Muscle of leg (tissue), 3 donors: ENCODE measurements at regions not wholly inside any gene's neighbourhood (a gene's known extent, or its start where the extent isn't known, plus 50 kb on each side); places are given as distances from the start of the nearest gene placed in this dataset.

Experiments
- DNase-seq: peaks from one replicate; pipeline ENCODE4 v3.0.0; 2013
- H3K27ac ChIP-seq: one replicate; pipeline ENCODE4 v1.5.1; 2013; ENCODE audit warnings: mild to moderate bottlenecking, low read length, control low read depth
- H3K27me3 ChIP-seq: one replicate; pipeline ENCODE4 v1.6.1; 2013; ENCODE audit warnings: low read length; ENCODE audit not compliant: control insufficient read depth, insufficient read depth
- H3K36me3 ChIP-seq: one replicate; pipeline ENCODE4 v1.6.1; 2013; ENCODE audit warnings: low read length; ENCODE audit not compliant: control insufficient read depth, insufficient read depth
- H3K4me1 ChIP-seq: one replicate; pipeline ENCODE4 v1.6.1; 2013; ENCODE audit warnings: low read length; ENCODE audit not compliant: control insufficient read depth, insufficient read depth
- H3K4me3 ChIP-seq: one replicate; pipeline ENCODE4 v1.5.1; 2013; ENCODE audit warnings: low read length, control low read depth
- H3K9me3 ChIP-seq: replicated peaks from 2 replicates; pipeline ENCODE4 v1.6.1; 2013; ENCODE audit warnings: low read depth, low read length; ENCODE audit not compliant: control insufficient read depth
- WGBS: methylation state at CpG from one replicate; pipeline ENCODE4 v1.1.5; 2013; ENCODE audit warnings: missing lambda C conversion rate; ENCODE audit not compliant: insufficient coverage; 5-methylcytosine and 5-hydroxymethylcytosine counted together

DNA sequence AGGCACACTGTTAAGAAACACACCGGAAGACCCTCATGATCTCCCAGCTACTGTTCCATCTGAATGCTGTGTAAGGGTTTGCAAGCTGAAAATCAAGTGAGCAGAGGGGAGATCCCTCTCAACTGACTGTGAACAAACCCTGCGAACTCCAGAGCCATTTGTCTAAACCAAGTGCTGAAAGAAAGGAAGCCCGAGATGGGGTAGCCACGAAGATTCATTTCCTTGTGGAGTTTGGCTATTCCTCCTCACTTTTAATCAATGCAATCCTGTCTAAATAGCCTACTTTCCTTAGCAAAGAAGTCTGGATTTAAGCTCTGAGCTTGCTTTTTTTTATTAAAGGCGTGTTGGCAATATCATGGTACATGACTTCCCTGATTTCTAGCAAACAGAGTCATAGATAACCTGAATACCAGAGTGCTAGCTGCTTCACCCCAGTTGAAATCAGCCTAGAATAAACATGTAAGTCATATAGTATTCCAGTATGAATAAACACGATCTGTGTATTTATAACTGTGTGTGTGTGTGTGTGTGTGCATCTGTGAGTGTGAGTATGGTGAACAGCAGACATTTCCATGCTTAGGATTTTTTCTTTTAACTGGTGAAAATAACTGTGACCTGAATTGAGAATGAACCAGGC lies 365.2 kb downstream of the ZNF521 start:
- 0% methylated on average over 2 of the region's 6 CpGs for WGBS

GRCh38 chr18:24987303-24988252 lies 364.4 kb downstream of the ZNF521 start:
- peak overlapping the region; percentile 36 for H3K4me3 ChIP-seq
- H3K36me3 ChIP-seq, result no peaks in the 10 kb centered on the region
- WGBS, result 0% methylated on average over 2 of the region's 9 CpGs
- peak; percentile 92 for DNase-seq
- H3K27me3 ChIP-seq, result no peaks in the 10 kb centered on the region
- no peaks in the 10 kb centered on the region for H3K9me3 ChIP-seq
- peak overlapping the region; percentile 94 for H3K27ac ChIP-seq
- H3K4me1 ChIP-seq, result peaks cover 44% of the 10 kb centered on the region

More for the DNA sequence above, 365.2 kb downstream of the ZNF521 start:
- H3K27ac ChIP-seq, result peak overlapping the region; percentile 94
- no peaks in the 10 kb centered on the region for H3K27me3 ChIP-seq
- H3K4me1 ChIP-seq, result peaks cover 44% of the 10 kb centered on the region
- peaks cover 2% of the 10 kb centered on the region for H3K36me3 ChIP-seq
- DNase-seq, result peak; percentile 65
- peak overlapping the region; percentile 36 for H3K4me3 ChIP-seq
- no peaks in the 10 kb centered on the region for H3K9me3 ChIP-seq

DNA sequence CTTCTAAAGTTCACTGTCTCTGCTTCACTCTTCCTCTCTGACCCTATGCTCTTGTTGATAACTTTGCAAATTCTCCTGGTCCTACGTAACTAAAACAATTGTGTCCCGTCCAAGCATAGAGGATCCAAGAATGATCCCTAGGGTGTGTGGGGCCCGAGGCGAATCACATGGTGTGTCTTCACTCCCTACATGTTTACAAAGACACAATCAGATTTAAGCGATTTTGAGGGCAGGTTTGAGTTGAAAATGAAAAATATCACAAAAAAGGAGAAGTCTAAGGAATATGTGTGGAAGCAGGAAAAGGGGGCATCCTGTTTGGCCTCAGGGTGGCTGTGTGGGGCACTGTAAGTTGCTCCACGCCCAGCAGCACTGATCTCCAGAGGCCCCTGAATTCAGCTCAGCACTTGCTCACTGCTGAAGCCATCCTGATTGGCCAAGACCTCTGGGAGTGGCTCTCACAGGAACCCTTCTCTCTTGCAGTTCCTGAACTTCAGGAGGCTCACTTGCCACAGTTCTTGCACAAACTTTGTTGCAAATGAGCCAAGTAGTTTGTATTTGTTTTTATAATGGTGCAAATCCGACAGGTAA lies 363.6 kb downstream of the ZNF521 start:
- Histone ChIP-seq H3K36me3 (no peaks in the 10 kb centered on the region), H3K4me3 (no peak overlapping the region), H3K9me3 (no peaks in the 10 kb centered on the region), H3K27me3 (no peaks in the 10 kb centered on the region), H3K27ac (peak overlapping the region; percentile 94), H3K4me1 (peaks cover 44% of the 10 kb centered on the region)
- DNase-seq, result peak; percentile 74
- WGBS, result 11% methylated on average over 3 of the region's 7 CpGs

DNA sequence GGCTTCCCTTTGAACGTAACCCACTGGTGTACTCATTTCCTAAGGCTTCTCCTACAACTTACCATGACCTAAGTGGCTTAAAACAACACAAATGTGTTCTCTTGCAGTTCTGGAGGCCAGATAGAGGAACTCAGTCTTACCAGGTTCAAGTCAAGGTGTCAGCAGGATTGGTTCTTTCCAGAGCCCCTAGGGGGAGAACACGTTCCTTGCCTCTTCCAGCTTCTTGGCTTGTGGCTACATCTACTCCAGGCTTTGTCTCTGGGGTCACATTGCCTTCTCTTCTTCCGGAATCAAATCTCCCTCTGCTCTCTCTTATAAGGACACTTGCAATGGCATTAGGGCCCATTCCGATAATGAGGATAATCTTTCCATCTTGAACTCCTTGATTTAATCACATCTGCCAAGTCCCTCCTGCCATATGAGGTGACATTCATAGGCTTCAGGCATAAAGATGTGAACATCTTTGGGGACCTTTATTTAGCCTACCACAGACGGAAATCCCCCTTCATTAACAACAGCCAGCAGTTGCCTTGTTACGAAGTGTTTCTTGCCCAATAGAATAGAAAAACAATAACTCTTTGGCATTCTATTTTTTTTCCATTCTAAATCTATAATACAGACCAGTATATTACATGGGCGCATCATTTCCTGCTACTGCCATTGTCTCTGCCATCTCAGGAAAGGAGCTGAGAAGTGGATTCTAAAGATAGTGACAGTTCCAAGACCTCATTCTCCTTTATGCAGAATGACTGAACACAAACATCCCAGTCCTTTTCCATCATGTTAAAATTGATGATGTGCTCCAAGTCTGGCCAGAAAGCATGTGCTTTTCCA lies 362.0 kb downstream of the ZNF521 start:
- H3K4me1 ChIP-seq, result peaks cover 40% of the 10 kb centered on the region

DNA sequence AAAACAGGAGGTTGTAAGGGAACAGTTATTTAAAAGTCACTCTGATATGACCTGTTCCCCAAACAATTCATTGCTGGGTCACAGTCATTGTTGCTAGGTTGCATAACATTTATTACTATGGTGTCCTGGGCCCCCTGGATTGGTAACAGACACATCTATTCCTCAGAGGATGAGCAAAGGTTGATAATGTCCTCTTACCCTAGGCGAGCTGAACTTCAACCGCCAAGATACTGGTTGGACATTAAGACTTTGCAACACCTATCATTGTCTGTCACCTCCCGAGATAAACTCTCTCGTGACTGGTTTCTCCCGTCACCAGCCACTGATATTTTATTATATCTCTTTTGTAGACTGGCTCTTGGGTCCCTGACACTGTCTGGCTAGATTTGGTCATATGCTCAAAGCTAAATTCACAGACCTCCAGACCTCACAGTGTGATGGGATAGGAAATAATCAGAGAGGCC lies 361.3 kb downstream of the ZNF521 start:
- no peaks in the 10 kb centered on the region for H3K27me3 ChIP-seq
- peaks cover 40% of the 10 kb centered on the region for H3K4me1 ChIP-seq
- no peak for DNase-seq
- no peaks in the 10 kb centered on the region for H3K9me3 ChIP-seq
- peak overlapping the region; percentile 23 for H3K27ac ChIP-seq
- 80% methylated on average over 1 of the region's 5 CpGs for WGBS
- H3K4me3 ChIP-seq, result no peak overlapping the region
- H3K36me3 ChIP-seq, result no peaks in the 10 kb centered on the region

More for the DNA sequence above, 362.0 kb downstream of the ZNF521 start:
- no peak overlapping the region for H3K4me3 ChIP-seq
- no peaks in the 10 kb centered on the region for H3K27me3 ChIP-seq
- no peaks in the 10 kb centered on the region for H3K9me3 ChIP-seq
- H3K36me3 ChIP-seq, result no peaks in the 10 kb centered on the region
- 49% methylated on average over 3 of the region's 7 CpGs for WGBS
- no peak for DNase-seq
- H3K27ac ChIP-seq, result peak overlapping the region; percentile 57

GRCh38 chr18:24991141-24992060 lies 360.6 kb downstream of the ZNF521 start:
- H3K4me3 ChIP-seq, result no peak overlapping the region
- peaks cover 37% of the 10 kb centered on the region for H3K4me1 ChIP-seq
- H3K9me3 ChIP-seq, result no peaks in the 10 kb centered on the region
- peak; percentile 63 for DNase-seq
- no peaks in the 10 kb centered on the region for H3K36me3 ChIP-seq
- peak overlapping the region; percentile 23 for H3K27ac ChIP-seq
- no peaks in the 10 kb centered on the region for H3K27me3 ChIP-seq
- WGBS, result 35% methylated on average over 11 of the region's 14 CpGs

- no peak overlapping the region for H3K27ac ChIP-seq
- no peaks in the 10 kb centered on the region for H3K36me3 ChIP-seq
- no peaks in the 10 kb centered on the region for H3K27me3 ChIP-seq
- no peaks in the 10 kb centered on the region for H3K9me3 ChIP-seq
- no peak overlapping the region for H3K4me3 ChIP-seq
- DNase-seq, result no peak
- WGBS, result 90% methylated on average over 2 of the region's 2 CpGs
- H3K4me1 ChIP-seq, result peaks cover 37% of the 10 kb centered on the region
These were observed 359.5 kb downstream of the ZNF521 start for GRCh38 chr18:24992491-24992890.

DNA sequence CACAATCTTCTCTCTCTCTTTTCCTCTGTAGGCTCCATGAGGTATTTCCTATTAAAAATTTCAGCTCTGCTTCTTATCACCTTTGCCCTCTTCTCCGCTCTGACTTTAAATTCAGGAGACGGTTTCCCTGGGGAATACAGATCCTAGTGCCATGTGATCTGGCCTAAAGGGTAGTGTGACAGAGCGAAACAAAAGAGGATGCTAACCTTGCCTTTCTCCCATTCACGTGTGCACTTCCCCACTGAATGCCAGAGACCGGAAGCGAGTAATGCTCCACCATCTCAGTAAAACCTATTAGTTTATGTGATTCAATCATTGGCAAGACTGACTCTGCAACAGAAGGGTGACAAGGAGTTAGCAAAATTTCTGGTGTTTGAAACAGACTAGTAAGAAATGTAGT lies 358.3 kb downstream of the ZNF521 start:
- H3K4me3 ChIP-seq, result no peak overlapping the region
- no peak overlapping the region for H3K27ac ChIP-seq
- WGBS, result no CpG with 5 or more reads among the region's 6 CpGs
- no peak for DNase-seq
- no peaks in the 10 kb centered on the region for H3K27me3 ChIP-seq
- H3K9me3 ChIP-seq, result no peaks in the 10 kb centered on the region
- H3K36me3 ChIP-seq, result no peaks in the 10 kb centered on the region
- H3K4me1 ChIP-seq, result peaks cover 25% of the 10 kb centered on the region

- Histone ChIP-seq H3K27me3 (no peaks in the 10 kb centered on the region), H3K36me3 (no peaks in the 10 kb centered on the region), H3K27ac (no peak overlapping the region), H3K4me1 (peaks cover 15% of the 10 kb centered on the region), H3K4me3 (no peak overlapping the region), H3K9me3 (peaks cover 5% of the 10 kb centered on the region)
- WGBS, result no CpG with 5 or more reads among the region's 4 CpGs
- no peak for DNase-seq
These were observed 356.9 kb downstream of the ZNF521 start for GRCh38 chr18:24995056-24995455.
